UCSD-AML1 (cell line): ENCODE measurements at regions not wholly inside any gene's neighbourhood (a gene's known extent, or its start where the extent isn't known, plus 50 kb on each side); places are given as distances from the start of the nearest gene placed in this dataset.
"Not testable (repeated sequence)": the region's sequence is repeated elsewhere in the genome, so short reads cannot be mapped to it uniquely, and the experiment has no call there.

Experiments used
- DNase-seq: peaks from one replicate; lab custom pipeline; 2025; ENCODE audit not compliant: unreplicated experiment; lab: John Stamatoyannopoulos, UW

DNA sequence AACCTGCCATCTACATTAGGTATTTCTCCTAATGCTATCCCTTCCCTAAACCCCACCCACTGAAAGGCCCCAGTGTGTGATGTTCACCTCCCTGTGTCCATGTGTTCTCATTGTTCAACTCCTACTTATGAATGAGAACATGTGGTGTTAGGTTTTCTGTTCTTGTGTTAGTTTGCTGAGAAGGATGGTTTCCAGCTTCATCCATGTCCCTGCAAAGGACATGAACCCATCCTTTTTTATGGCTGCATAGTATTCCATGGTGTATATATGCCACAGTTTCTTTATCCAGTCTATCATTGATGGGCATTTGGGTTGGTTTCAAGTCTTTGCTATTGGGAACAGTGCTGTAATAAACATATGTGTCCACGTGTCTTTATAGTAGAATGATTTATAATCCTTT, 149.2 kb downstream of the PCDH7 start:
- DNase-seq, result not testable (repeated sequence)

DNA sequence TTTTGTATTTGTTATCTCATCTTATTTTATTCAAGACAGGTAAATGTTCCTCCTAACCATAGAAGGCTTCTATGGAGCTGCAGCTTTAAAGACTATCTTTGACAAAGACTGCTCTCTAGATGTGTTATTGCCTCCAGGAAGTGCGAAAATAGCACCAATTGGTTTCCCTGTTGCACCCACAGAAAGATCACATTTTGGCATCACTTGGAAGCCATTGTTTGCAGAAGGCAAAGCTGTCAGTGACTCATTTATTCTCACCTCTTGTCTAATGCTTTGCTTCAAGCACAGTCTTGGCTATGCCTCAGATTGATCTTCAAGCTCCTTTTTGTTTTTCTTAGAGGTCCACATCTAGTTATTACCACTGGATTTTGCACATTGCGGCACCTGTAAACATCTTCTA, 150.3 kb downstream of the PCDH7 start:
- peak; percentile 5 for DNase-seq

DNA sequence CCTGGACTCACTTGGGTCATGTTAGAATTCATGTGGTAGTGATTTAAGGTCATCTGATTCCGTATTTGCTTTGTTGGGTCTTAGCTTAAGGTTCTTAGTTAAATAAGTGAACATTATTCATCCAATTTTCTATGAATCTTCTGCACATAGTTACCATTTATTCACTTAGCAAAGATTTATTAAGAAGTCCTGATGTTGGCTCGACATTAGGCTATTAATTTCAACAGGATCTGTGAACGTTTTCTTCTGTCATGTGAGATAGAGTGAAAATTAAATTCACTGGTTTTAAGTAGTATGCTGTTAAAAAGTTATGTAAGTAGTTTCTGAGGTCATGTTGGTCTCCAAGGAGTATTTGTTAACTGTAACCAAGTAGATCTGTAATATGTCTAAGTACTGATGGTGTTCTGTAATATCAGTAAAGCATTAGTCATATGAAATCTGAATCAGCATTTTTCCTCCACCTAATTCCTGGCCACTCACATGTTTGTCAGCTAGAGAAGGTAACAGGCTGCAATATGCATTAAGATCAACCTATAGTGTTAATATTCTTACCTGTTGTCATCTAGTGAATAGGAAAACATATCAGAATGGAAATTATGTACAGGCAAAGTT, 155.6 kb downstream of the PCDH7 start:
- no peak for DNase-seq

DNA sequence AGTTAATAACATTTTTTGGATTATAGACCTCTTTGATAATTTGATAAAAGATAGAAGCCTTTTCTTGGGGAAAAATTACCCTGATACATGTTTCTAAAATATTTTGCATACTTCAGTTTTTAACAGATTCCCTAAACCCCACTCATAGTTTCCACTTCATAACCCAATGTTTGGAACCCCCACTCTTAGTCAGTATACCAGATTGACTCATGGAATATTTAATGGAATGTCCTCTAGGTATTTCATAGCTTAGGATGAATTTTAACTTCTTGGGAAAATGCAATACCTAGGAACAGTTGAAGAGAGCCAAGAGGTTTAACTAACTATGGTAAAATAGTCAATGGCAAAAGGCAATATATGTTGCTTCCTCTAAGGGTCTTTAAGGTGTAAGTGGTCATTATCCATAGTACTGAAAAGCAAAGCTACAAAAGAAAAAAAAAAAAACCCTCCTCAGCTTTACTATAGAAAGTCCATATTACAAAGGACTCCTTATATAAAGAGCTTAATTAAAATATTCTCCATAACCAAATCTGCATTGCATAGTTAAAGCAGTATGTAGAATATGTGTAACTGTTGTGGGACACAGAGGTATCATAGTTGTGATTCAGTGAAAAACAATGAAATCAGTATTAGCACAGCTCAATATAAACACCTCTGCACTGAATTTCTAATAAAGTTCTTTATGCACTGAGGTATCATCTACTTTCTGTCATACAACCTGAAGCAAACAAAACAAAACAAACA, 159.9 kb downstream of the PCDH7 start:
- DNase-seq, result no peak

DNA sequence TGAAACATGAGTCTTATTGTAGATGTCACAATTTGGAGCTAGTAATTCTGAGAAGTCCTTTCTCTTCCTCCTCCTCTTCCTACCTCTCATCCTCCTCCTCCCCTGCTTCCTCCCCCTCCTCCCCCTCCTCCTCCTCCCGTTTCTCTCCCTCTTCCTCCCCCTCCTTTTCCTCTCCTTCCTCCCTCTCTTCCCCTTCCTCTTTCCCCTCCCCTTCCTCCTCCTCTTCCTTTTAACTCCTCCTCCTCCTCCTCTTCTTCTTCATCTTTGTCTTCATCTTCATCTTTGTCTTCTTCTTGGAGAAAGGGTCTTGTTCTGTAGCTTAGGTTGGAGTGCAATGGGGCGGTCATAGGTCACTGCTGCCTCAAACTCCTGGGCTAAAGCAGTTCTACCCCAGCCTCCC, 161.8 kb downstream of the PCDH7 start:
- DNase-seq, result no peak

DNA sequence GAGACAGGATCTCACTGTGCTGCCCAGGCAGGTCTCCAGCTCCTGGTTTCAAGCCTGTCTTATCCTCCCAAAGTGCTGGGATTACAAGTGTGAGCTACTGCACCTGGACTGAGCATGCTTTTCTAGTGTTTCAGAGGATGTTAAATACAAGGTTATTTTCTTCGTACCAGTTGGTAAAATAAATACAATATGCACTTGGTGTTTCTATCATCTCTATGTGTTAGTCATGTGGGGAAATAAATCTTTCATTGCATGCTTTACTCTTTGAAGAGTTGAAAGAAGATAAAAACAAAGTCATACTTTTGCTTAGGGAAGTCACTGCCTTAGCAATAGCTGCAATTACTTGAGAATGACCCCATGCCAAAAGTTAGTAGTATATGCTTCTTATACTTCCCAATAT, 162.3 kb downstream of the PCDH7 start:
- DNase-seq, result no peak

DNA sequence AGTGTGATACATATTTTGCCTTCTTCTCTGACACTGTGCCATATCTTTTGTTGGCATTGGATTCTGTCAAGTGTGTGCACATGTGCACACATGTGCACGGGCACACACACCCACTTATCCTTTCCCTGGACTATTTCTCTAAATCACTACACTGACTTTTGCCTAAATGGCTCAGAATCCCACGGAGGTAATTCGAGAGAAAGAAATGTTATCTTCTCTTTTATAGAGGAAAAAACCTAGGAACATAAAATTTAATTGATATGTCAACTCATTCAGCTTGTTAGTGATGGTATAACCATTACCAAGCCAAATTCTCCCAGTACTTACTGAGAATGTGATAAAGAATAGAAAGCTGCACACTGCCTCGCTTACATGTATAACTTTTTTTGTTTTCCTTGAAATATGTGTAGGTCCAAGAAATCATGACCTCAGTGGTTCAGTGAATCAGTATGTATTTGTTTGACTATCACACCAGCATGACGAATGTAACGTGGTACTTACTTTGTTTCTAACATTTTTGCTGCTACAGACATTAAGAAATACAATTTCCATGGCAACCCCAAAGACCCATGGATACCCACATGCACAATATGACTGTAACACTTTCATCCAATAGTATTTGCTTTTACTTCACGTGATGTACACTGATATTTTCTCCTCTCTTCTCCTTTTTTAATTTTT, 163.0 kb downstream of the PCDH7 start:
- no peak for DNase-seq

DNA sequence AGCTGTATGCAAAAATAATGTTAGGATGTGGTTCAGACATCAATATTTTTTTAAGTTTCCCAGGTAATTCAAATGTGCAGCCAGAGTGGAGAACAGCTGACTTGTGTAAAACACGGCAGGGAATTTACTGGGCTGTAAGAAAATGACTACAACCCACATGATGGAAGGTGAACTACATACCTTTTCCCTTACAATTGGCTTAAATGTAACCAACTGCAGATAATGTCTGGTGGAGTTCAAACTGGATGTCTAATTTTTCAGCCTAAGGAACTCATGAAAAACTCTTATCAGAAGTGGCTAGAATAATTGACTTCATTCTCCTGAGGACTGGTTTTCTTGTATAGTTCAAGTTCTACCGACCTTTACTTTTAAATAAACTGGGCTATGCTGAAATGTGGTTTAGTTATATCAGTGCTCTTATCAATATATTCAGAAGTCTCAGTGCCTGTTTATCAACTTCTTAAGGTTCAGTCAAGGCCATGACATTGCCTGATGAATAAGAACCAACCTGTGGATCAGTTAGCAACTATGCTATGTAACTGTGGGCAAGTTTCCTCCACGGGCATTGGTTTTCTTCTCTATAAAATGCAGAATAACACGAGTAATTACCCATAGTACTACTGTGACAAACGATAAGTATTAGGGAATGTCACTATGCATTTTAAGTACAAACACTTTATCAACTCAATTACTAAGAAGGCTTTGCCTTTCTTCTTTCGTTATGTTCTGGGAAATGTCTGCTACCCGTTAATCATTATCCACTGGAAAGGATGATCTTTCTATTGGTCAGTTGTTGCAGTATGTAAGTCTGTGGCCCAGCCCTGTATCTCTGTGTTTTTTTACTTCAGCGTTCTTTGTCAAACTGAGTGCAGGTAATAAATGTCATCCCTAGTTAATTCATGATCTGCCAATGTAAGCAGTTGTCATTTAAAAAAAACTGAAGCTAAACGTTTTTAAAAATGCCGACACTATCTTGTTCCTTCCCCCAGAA, 181.6 kb downstream of the PCDH7 start:
- DNase-seq, result no peak

DNA sequence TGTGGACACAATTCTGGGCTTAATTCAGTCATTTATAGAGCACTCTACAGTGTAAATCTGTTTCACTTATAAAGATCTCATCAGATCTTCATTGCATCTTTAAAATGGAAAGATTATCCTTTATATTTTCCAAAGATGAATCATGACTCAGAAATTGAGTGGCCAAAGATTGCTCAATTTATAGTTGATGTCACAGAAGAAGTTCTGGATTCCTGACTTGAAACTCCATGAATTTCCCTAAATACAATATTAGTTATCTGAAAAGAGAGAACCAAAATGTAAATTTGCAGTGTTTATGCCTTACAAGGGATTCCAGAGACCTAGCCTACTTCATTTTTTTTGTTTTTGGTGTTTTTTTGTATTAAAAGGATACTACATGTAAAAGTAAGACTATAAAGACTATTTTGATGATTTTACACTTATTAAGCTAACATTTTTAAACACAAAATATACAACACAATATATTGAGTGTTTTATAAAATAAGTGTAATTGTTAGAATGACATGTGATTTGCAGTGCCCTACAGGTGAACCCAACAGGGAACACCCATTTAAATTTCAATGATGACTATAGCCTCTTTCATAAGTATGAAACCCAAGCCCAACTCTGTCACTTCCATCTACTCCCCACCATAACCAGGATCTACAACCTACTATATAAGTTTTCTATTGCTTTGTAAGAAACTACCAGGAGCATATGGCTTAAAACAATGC, 183.5 kb downstream of the PCDH7 start:
- DNase-seq, result no peak

DNA sequence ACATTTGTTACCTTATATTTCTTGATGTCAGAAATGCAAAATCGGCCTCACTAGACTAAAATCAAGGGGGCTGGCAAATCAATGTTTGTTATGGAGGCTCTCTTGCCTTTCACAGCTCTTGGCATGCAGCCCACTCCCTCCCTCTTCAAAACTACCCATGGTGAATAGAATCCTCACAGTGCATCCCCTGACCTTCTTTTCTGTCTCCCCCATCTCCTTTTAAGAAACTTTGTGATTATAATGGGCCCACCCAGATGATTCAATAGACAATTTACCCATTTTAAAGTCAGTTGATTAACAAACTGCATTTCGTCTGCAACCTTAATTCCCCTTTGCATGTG, 184.0 kb downstream of the PCDH7 start:
- no peak for DNase-seq

DNA sequence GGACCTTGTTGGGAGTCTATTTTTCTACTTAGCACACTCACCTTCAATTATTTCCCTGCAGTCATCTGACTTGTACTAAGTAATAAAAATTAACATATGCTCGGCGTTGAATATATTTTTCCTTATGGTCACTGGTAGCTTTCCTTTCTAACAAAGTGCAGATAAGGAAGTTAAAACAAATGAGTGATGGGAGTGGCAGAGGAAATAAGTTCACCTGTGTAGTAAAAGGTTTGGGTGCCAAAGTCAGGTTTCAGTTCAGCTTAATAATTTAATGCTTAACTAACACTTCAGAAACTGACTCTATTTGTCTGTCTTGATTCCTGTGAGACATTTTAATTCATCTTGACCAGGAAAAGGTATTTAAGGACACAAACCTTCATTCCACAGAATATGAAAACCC, 184.4 kb downstream of the PCDH7 start:
- DNase-seq, result no peak

DNA sequence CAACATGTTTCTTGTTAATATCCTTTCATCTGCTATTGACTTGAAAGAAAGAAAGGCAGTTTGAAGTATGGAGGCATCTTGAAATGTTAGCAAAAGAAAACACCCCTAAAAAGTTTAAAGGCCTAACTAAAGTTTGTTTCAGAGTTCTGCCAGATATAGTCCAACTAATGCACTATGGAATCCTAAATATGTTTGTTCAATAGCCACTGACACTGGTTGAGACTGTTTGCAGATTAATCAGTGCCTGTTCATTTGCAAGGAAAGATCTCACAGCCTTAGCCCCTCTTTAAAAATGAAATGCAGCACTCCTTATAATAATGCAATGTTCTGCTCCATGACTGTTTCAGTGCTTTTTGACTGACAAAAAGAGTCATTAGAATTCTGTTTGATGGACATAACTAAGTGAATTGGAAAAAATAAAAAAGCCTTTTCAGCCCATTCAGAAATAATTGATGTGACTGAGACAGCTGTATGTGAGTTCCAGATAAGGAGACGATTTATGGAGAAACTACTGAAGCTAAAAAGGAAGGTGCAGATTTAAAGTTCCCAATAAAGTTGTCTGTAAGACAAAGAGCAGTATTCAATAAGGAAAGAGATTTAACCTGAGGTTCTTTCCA, 192.0 kb downstream of the PCDH7 start:
- DNase-seq, result no peak

DNA sequence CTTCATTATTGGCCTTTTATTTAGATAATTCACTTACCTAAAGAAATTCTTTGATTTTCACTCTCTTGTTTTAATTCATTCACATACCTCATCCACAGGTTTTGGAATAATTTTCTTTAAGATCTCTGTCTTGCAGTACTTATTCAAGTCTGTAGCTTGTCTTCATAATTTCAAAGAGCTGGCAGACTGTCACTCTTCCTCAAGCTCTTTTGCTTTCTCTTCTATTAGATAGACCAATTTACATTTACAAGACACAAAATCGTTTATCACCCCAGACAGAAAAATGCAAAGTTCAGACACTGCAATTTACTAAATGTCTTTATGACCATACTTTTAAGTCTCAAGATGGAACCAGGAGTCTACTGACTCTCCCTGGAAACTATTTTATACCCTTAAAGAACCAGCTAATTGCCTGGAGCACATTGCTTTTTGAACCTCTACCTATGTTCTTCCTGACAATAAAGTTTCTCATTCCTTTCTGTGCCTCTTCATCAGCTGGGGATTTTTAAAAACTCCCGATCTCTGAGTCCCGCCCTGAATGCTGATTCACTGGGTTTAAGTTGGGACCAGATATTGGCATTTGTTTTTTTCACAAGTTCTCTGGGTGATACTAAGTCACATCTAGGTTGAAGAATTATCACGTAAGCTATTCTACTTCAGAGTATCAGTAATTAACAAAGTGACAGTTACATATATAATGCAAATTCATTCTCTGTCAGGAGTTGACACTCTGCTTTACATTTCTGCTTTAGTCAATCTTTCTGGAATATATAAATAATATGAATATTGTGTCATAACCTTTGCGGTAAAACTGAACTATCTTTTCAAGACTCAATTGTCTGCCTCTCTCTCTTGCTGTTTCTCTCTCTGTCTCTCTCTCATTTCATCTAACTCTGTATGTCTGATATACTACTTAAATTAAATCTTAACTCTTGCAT, 196.4 kb downstream of the PCDH7 start:
- no peak for DNase-seq

DNA sequence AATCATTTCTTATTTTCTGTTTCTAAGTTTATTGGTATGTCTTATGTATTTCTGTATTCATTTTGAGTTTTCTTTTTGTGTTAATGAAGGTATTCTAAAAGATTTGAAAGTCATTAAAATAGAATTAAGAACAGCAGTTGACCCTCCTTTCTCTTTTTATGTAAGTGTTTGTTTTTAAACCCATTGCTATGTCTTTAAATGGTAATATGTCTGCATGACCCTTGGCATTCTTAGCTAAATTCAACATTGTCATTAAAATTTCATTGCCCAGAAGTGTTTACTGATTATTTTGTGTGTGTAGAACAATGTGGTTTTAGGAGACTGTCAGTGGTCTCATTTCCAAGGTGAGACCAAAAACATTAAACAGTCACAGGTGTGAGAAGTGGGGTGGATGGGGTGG, 197.8 kb downstream of the PCDH7 start:
- DNase-seq, result no peak

DNA sequence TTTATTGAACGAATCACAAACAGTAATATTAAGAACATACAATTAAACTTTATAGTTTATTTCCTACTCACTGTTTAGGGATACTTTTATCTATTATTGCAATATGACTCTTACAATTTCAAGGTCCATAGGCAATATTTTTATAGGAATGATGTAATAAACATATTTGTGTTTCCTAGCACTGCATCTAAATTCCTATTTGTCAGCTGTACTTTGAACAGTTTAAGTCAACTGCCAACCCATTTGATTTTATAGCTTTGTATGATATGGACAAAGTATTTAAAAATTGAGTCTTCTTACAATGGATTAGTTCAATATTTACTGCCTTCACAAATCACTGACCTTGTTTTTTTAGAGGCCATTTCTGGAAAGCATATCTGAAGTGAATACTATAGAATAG, 199.3 kb downstream of the PCDH7 start:
- no peak for DNase-seq

DNA sequence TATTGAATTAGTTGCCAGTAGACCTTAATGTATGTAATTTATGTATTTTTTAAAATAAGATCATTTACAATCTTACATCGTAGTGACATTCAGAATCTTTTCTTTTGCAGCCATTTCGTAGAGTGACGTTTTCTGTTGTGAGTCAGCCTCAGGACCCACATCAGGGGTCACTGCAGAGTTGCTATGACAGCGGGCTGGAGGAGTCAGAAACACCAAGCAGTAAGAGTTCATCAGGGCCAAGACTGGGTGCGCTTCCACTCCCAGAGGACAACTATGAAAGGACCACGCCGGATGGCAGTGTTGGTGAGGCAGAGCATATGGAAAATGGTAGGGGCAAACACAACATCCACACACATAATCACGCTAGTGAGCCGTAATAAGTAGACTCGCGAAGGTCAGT, 199.9 kb downstream of the PCDH7 start:
- no peak for DNase-seq

DNA sequence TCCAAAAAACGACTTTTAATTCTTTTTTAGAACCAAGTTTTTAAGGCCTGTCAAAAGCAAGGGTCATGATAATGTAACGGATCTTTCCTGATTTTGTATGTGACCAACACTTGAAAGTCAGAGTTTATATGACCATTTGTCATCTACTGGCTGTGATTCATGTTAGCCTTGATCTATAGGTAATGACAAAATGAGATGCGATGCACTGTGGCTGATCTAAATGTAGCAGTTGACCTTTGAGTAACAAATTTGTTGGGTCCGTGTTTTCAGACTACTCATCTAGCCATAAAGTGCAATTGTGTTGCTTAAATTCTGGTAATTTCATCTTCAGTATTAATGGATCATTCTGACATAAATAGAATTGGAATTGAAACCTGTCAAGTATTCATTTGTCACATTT, 202.5 kb downstream of the PCDH7 start:
- DNase-seq, result no peak

DNA sequence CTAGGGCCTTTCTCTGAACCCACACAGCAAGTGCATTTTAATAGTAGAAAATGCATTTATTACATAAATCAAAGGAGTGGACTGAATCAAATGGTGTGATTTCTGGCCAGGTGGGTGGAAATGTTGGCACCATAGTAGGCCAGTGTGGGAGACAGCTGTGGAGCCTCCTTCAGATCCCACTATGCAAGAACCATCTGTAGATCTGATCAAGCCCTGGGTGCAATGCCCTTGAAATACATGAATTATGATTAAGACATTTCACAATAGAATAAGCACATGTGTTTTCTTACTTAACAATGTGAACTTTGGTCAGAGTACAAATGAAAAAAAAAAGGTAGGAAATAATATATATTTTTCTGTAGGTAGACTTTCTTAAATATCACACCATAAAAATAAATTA, 204.3 kb downstream of the PCDH7 start:
- DNase-seq, result no peak

DNA sequence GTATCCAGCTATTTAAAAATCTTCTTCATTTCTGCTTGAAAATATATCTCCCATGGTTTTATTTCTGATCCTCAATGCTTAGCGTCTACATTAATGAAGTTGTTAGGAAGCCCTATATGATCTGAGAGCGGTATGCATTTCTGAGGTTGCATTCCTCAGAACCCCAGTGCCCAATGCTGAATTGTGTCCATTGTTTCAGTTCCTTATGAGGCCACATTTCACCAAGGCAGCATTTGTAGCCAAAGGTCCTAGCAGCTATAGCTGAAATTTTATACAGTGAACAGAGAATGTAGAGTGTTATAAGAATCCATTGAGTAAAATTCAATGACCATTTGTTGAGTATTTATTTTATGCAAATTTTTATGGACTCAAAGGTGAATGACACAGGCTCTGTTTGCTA, 209.5 kb downstream of the PCDH7 start:
- DNase-seq, result no peak
